ENCODE measurements at regions not wholly inside any gene's neighbourhood (a gene's known extent, or its start where the extent isn't known, plus 50 kb on each side); places are given as distances from the start of the nearest gene placed in this dataset.

- Histone ChIP-seq H3K27me3 (ENCODE audit: control insufficient read depth in 1 of 2, insufficient read depth in 2 of 2, low read length in 2 of 2) (no peaks in the 10 kb centered on the region), H3K36me3 (ENCODE audit: control insufficient read depth in 1 of 2, insufficient read depth in 2 of 2, low read length in 2 of 2) (no peaks in the 10 kb centered on the region), H3K4me1 (ENCODE audit: control insufficient read depth in 1 of 2, insufficient read depth in 2 of 2, low read length in 2 of 2) (no peaks in the 10 kb centered on the region), H3K9me3 (ENCODE audit: control insufficient read depth in 1 of 2, low read length in 2 of 2) (peaks cover 0 to 3% of the 10 kb centered on the region in 2 donors), H3K27ac (ENCODE audit: low read depth, low read length) (no peak overlapping the region), H3K9ac (ENCODE audit: low read depth in 1 of 2, low read length in 2 of 2) (no peak overlapping the region), H3K4me3 (ENCODE audit: low read depth in 1 of 2, low read length in 2 of 2) (no peak overlapping the region)
Observed at GRCh38 chr10:111956841-111957240, 226.7 kb downstream of the GPAM start.

GRCh38 chr10:111962951-111963350, 220.6 kb downstream of the GPAM start:
- H3K27ac ChIP-seq (ENCODE audit: low read depth, low read length): no peak overlapping the region
- H3K9me3 ChIP-seq (ENCODE audit: control insufficient read depth in 1 of 2, low read length in 2 of 2): no peaks in the 10 kb centered on the region
- no peaks in the 10 kb centered on the region for H3K4me1 ChIP-seq (ENCODE audit: control insufficient read depth in 1 of 2, insufficient read depth in 2 of 2, low read length in 2 of 2)
- H3K36me3 ChIP-seq (ENCODE audit: control insufficient read depth in 1 of 2, insufficient read depth in 2 of 2, low read length in 2 of 2): no peaks in the 10 kb centered on the region
- H3K4me3 ChIP-seq (ENCODE audit: low read depth in 1 of 2, low read length in 2 of 2): no peak overlapping the region
- H3K27me3 ChIP-seq (ENCODE audit: control insufficient read depth in 1 of 2, insufficient read depth in 2 of 2, low read length in 2 of 2): no peaks in the 10 kb centered on the region
- no peak overlapping the region for H3K9ac ChIP-seq (ENCODE audit: low read depth in 1 of 2, low read length in 2 of 2)

- Histone ChIP-seq H3K27ac (ENCODE audit: low read depth, low read length) (no peak overlapping the region), H3K27me3 (ENCODE audit: control insufficient read depth in 1 of 2, insufficient read depth in 2 of 2, low read length in 2 of 2) (no peaks in the 10 kb centered on the region), H3K4me1 (ENCODE audit: control insufficient read depth in 1 of 2, insufficient read depth in 2 of 2, low read length in 2 of 2) (no peaks in the 10 kb centered on the region), H3K9me3 (ENCODE audit: control insufficient read depth in 1 of 2, low read length in 2 of 2) (no peaks in the 10 kb centered on the region), H3K4me3 (ENCODE audit: low read depth in 1 of 2, low read length in 2 of 2) (no peak overlapping the region), H3K36me3 (ENCODE audit: control insufficient read depth in 1 of 2, insufficient read depth in 2 of 2, low read length in 2 of 2) (no peaks in the 10 kb centered on the region), H3K9ac (ENCODE audit: low read depth in 1 of 2, low read length in 2 of 2) (no peak overlapping the region)
Observed at GRCh38 chr10:111967116-111967515, 216.4 kb downstream of the GPAM start.

- Histone ChIP-seq H3K4me3 (ENCODE audit: low read depth in 1 of 2, low read length in 2 of 2) (no peak overlapping the region), H3K27ac (ENCODE audit: low read depth, low read length) (no peak overlapping the region), H3K9ac (ENCODE audit: low read depth in 1 of 2, low read length in 2 of 2) (no peak overlapping the region), H3K27me3 (ENCODE audit: control insufficient read depth in 1 of 2, insufficient read depth in 2 of 2, low read length in 2 of 2) (no peaks in the 10 kb centered on the region), H3K4me1 (ENCODE audit: control insufficient read depth in 1 of 2, insufficient read depth in 2 of 2, low read length in 2 of 2) (no peaks in the 10 kb centered on the region), H3K9me3 (ENCODE audit: control insufficient read depth in 1 of 2, low read length in 2 of 2) (no peaks in the 10 kb centered on the region), H3K36me3 (ENCODE audit: control insufficient read depth in 1 of 2, insufficient read depth in 2 of 2, low read length in 2 of 2) (no peaks in the 10 kb centered on the region)
Observed at GRCh38 chr10:111967547-111967946, 216.0 kb downstream of the GPAM start.

- Histone ChIP-seq H3K9me3 (ENCODE audit: control insufficient read depth in 1 of 2, low read length in 2 of 2) (no peaks in the 10 kb centered on the region), H3K4me3 (ENCODE audit: low read depth in 1 of 2, low read length in 2 of 2) (no peak overlapping the region), H3K36me3 (ENCODE audit: control insufficient read depth in 1 of 2, insufficient read depth in 2 of 2, low read length in 2 of 2) (no peaks in the 10 kb centered on the region), H3K27me3 (ENCODE audit: control insufficient read depth in 1 of 2, insufficient read depth in 2 of 2, low read length in 2 of 2) (no peaks in the 10 kb centered on the region), H3K9ac (ENCODE audit: low read depth in 1 of 2, low read length in 2 of 2) (no peak overlapping the region), H3K4me1 (ENCODE audit: control insufficient read depth in 1 of 2, insufficient read depth in 2 of 2, low read length in 2 of 2) (no peaks in the 10 kb centered on the region), H3K27ac (ENCODE audit: low read depth, low read length) (no peak overlapping the region)
Observed at GRCh38 chr10:111968647-111969046, 214.9 kb downstream of the GPAM start.

GRCh38 chr10:111970111-111970510, 213.5 kb downstream of the GPAM start:
- H3K4me3 ChIP-seq (ENCODE audit: low read depth in 1 of 2, low read length in 2 of 2): no peak overlapping the region
- no peak overlapping the region for H3K27ac ChIP-seq (ENCODE audit: low read depth, low read length)
- H3K9ac ChIP-seq (ENCODE audit: low read depth in 1 of 2, low read length in 2 of 2): no peak overlapping the region
- H3K9me3 ChIP-seq (ENCODE audit: control insufficient read depth in 1 of 2, low read length in 2 of 2): no peaks in the 10 kb centered on the region
- no peaks in the 10 kb centered on the region for H3K36me3 ChIP-seq (ENCODE audit: control insufficient read depth in 1 of 2, insufficient read depth in 2 of 2, low read length in 2 of 2)
- no peaks in the 10 kb centered on the region for H3K4me1 ChIP-seq (ENCODE audit: control insufficient read depth in 1 of 2, insufficient read depth in 2 of 2, low read length in 2 of 2)
- H3K27me3 ChIP-seq (ENCODE audit: control insufficient read depth in 1 of 2, insufficient read depth in 2 of 2, low read length in 2 of 2): no peaks in the 10 kb centered on the region

- Histone ChIP-seq H3K9me3 (ENCODE audit: control insufficient read depth in 1 of 2, low read length in 2 of 2) (no peaks in the 10 kb centered on the region), H3K36me3 (ENCODE audit: control insufficient read depth in 1 of 2, insufficient read depth in 2 of 2, low read length in 2 of 2) (no peaks in the 10 kb centered on the region), H3K4me1 (ENCODE audit: control insufficient read depth in 1 of 2, insufficient read depth in 2 of 2, low read length in 2 of 2) (no peaks in the 10 kb centered on the region), H3K27ac (ENCODE audit: low read depth, low read length) (no peak overlapping the region), H3K27me3 (ENCODE audit: control insufficient read depth in 1 of 2, insufficient read depth in 2 of 2, low read length in 2 of 2) (no peaks in the 10 kb centered on the region), H3K4me3 (ENCODE audit: low read depth in 1 of 2, low read length in 2 of 2) (no peak overlapping the region), H3K9ac (ENCODE audit: low read depth in 1 of 2, low read length in 2 of 2) (no peak overlapping the region)
Observed at GRCh38 chr10:111972109-111972508, 211.5 kb downstream of the GPAM start.

GRCh38 chr10:111973306-111973705, 210.3 kb downstream of the GPAM start:
- H3K36me3 ChIP-seq (ENCODE audit: control insufficient read depth in 1 of 2, insufficient read depth in 2 of 2, low read length in 2 of 2): no peaks in the 10 kb centered on the region
- H3K27me3 ChIP-seq (ENCODE audit: control insufficient read depth in 1 of 2, insufficient read depth in 2 of 2, low read length in 2 of 2): no peaks in the 10 kb centered on the region
- H3K4me1 ChIP-seq (ENCODE audit: control insufficient read depth in 1 of 2, insufficient read depth in 2 of 2, low read length in 2 of 2): no peaks in the 10 kb centered on the region
- no peak overlapping the region for H3K4me3 ChIP-seq (ENCODE audit: low read depth in 1 of 2, low read length in 2 of 2)
- no peak overlapping the region for H3K9ac ChIP-seq (ENCODE audit: low read depth in 1 of 2, low read length in 2 of 2)
- H3K9me3 ChIP-seq (ENCODE audit: control insufficient read depth in 1 of 2, low read length in 2 of 2): no peaks in the 10 kb centered on the region
- no peak overlapping the region for H3K27ac ChIP-seq (ENCODE audit: low read depth, low read length)

GRCh38 chr10:111973826-111974225, 209.7 kb downstream of the GPAM start:
- no peak overlapping the region for H3K27ac ChIP-seq (ENCODE audit: low read depth, low read length)
- no peaks in the 10 kb centered on the region for H3K4me1 ChIP-seq (ENCODE audit: control insufficient read depth in 1 of 2, insufficient read depth in 2 of 2, low read length in 2 of 2)
- H3K4me3 ChIP-seq (ENCODE audit: low read depth in 1 of 2, low read length in 2 of 2): no peak overlapping the region
- no peaks in the 10 kb centered on the region for H3K36me3 ChIP-seq (ENCODE audit: control insufficient read depth in 1 of 2, insufficient read depth in 2 of 2, low read length in 2 of 2)
- no peaks in the 10 kb centered on the region for H3K27me3 ChIP-seq (ENCODE audit: control insufficient read depth in 1 of 2, insufficient read depth in 2 of 2, low read length in 2 of 2)
- H3K9ac ChIP-seq (ENCODE audit: low read depth in 1 of 2, low read length in 2 of 2): no peak overlapping the region
- no peaks in the 10 kb centered on the region for H3K9me3 ChIP-seq (ENCODE audit: control insufficient read depth in 1 of 2, low read length in 2 of 2)

- Histone ChIP-seq H3K9ac (ENCODE audit: low read depth in 1 of 2, low read length in 2 of 2) (no peak overlapping the region), H3K36me3 (ENCODE audit: control insufficient read depth in 1 of 2, insufficient read depth in 2 of 2, low read length in 2 of 2) (no peaks in the 10 kb centered on the region), H3K4me3 (ENCODE audit: low read depth in 1 of 2, low read length in 2 of 2) (no peak overlapping the region), H3K9me3 (ENCODE audit: control insufficient read depth in 1 of 2, low read length in 2 of 2) (no peaks in the 10 kb centered on the region), H3K4me1 (ENCODE audit: control insufficient read depth in 1 of 2, insufficient read depth in 2 of 2, low read length in 2 of 2) (no peaks in the 10 kb centered on the region), H3K27me3 (ENCODE audit: control insufficient read depth in 1 of 2, insufficient read depth in 2 of 2, low read length in 2 of 2) (no peaks in the 10 kb centered on the region), H3K27ac (ENCODE audit: low read depth, low read length) (no peak overlapping the region)
Observed at GRCh38 chr10:111974325-111974724, 209.2 kb downstream of the GPAM start.

- Histone ChIP-seq H3K9me3 (ENCODE audit: control insufficient read depth in 1 of 2, low read length in 2 of 2) (no peaks in the 10 kb centered on the region), H3K27ac (ENCODE audit: low read depth, low read length) (no peak overlapping the region), H3K27me3 (ENCODE audit: control insufficient read depth in 1 of 2, insufficient read depth in 2 of 2, low read length in 2 of 2) (no peaks in the 10 kb centered on the region), H3K9ac (ENCODE audit: low read depth in 1 of 2, low read length in 2 of 2) (no peak overlapping the region), H3K4me3 (ENCODE audit: low read depth in 1 of 2, low read length in 2 of 2) (no peak overlapping the region), H3K36me3 (ENCODE audit: control insufficient read depth in 1 of 2, insufficient read depth in 2 of 2, low read length in 2 of 2) (no peaks in the 10 kb centered on the region), H3K4me1 (ENCODE audit: control insufficient read depth in 1 of 2, insufficient read depth in 2 of 2, low read length in 2 of 2) (no peaks in the 10 kb centered on the region)
Observed at GRCh38 chr10:111976557-111976956, 207.0 kb downstream of the GPAM start.

Data from duodenal mucosa (tissue), 2 donors.